ENCODE measurements at regions not wholly inside any gene's neighbourhood (a gene's known extent, or its start where the extent isn't known, plus 50 kb on each side); places are given as distances from the start of the nearest gene placed in this dataset.

- H3K9ac ChIP-seq (ENCODE audit: insufficient read length, low read depth), result no peak overlapping the region
- no peak for TF ChIP-seq ZNF274 (IDR thresholded peaks at IDR 0.05; ENCODE audit: low read depth, low read length)
- TF ChIP-seq YY1 (IDR thresholded peaks at IDR 0.05; ENCODE audit: insufficient read depth, insufficient read length), result no peak
- TF ChIP-seq SUZ12 (IDR thresholded peaks at IDR 0.05; ENCODE audit: extremely low read depth, insufficient read depth, insufficient read length), result no peak
- H3K9me3 ChIP-seq (ENCODE audit: insufficient read depth, low read length), result no peaks in the 10 kb centered on the region
- H3K4me3 ChIP-seq (ENCODE audit: insufficient read length, low read depth), result no peak overlapping the region
- no peak for DNase-seq (ENCODE audit: low read depth, low spot score)
- H3K27me3 ChIP-seq (ENCODE audit: insufficient read depth, insufficient read length), result no peaks in the 10 kb centered on the region
- no peaks in the 10 kb centered on the region for H3K36me3 ChIP-seq (ENCODE audit: insufficient read depth, insufficient read length, low read length)
- H3K4me1 ChIP-seq (ENCODE audit: insufficient read depth, insufficient read length), result no peaks in the 10 kb centered on the region
Measured at GRCh38 chr5:57777174-57777581, 294.6 kb upstream of the ACTBL2 start.

- Histone ChIP-seq H3K9me3 (ENCODE audit: insufficient read depth, low read length) (no peaks in the 10 kb centered on the region), H3K9ac (ENCODE audit: insufficient read length, low read depth) (no peak overlapping the region), H3K27me3 (ENCODE audit: insufficient read depth, insufficient read length) (no peaks in the 10 kb centered on the region), H3K4me3 (ENCODE audit: insufficient read length, low read depth) (no peak overlapping the region), H3K36me3 (ENCODE audit: insufficient read depth, insufficient read length, low read length) (no peaks in the 10 kb centered on the region), H3K4me1 (ENCODE audit: insufficient read depth, insufficient read length) (no peaks in the 10 kb centered on the region)
- no peak for TF ChIP-seq YY1 (IDR thresholded peaks at IDR 0.05; ENCODE audit: insufficient read depth, insufficient read length)
- no peak for DNase-seq (ENCODE audit: low read depth, low spot score)
Measured at GRCh38 chr5:57776035-57776434, 293.4 kb upstream of the ACTBL2 start.

GRCh38 chr5:57774439-57774838 lies 291.8 kb upstream of the ACTBL2 start:
- Histone ChIP-seq H3K9me3 (ENCODE audit: insufficient read depth, low read length) (no peaks in the 10 kb centered on the region), H3K4me1 (ENCODE audit: insufficient read depth, insufficient read length) (no peaks in the 10 kb centered on the region), H3K27me3 (ENCODE audit: insufficient read depth, insufficient read length) (no peaks in the 10 kb centered on the region), H3K4me3 (ENCODE audit: insufficient read length, low read depth) (no peak overlapping the region), H3K9ac (ENCODE audit: insufficient read length, low read depth) (no peak overlapping the region), H3K36me3 (ENCODE audit: insufficient read depth, insufficient read length, low read length) (no peaks in the 10 kb centered on the region)
- DNase-seq (ENCODE audit: low read depth, low spot score), result no peak
- TF ChIP-seq YY1 (IDR thresholded peaks at IDR 0.05; ENCODE audit: insufficient read depth, insufficient read length) (no peak), ZNF274 (IDR thresholded peaks at IDR 0.05; ENCODE audit: low read depth, low read length) (no peak), SUZ12 (IDR thresholded peaks at IDR 0.05; ENCODE audit: extremely low read depth, insufficient read depth, insufficient read length) (no peak)

- DNase-seq (ENCODE audit: low read depth, low spot score), result no peak
- Histone ChIP-seq H3K9me3 (ENCODE audit: insufficient read depth, low read length) (no peaks in the 10 kb centered on the region), H3K9ac (ENCODE audit: insufficient read length, low read depth) (no peak overlapping the region), H3K27me3 (ENCODE audit: insufficient read depth, insufficient read length) (no peaks in the 10 kb centered on the region), H3K4me1 (ENCODE audit: insufficient read depth, insufficient read length) (no peaks in the 10 kb centered on the region), H3K36me3 (ENCODE audit: insufficient read depth, insufficient read length, low read length) (no peaks in the 10 kb centered on the region), H3K4me3 (ENCODE audit: insufficient read length, low read depth) (no peak overlapping the region)
- no peak for TF ChIP-seq SUZ12 (IDR thresholded peaks at IDR 0.05; ENCODE audit: extremely low read depth, insufficient read depth, insufficient read length)
- TF ChIP-seq YY1 (IDR thresholded peaks at IDR 0.05; ENCODE audit: insufficient read depth, insufficient read length), result no peak
- TF ChIP-seq ZNF274 (IDR thresholded peaks at IDR 0.05; ENCODE audit: low read depth, low read length), result no peak
Measured at GRCh38 chr5:57772512-57772911, 289.9 kb upstream of the ACTBL2 start.

GRCh38 chr5:57770039-57770438 lies 287.4 kb upstream of the ACTBL2 start:
- no peak for DNase-seq (ENCODE audit: low read depth, low spot score)
- Histone ChIP-seq H3K36me3 (ENCODE audit: insufficient read depth, insufficient read length, low read length) (no peaks in the 10 kb centered on the region), H3K9me3 (ENCODE audit: insufficient read depth, low read length) (no peaks in the 10 kb centered on the region), H3K4me3 (ENCODE audit: insufficient read length, low read depth) (no peak overlapping the region), H3K4me1 (ENCODE audit: insufficient read depth, insufficient read length) (no peaks in the 10 kb centered on the region), H3K9ac (ENCODE audit: insufficient read length, low read depth) (no peak overlapping the region), H3K27me3 (ENCODE audit: insufficient read depth, insufficient read length) (no peaks in the 10 kb centered on the region)
- TF ChIP-seq YY1 (IDR thresholded peaks at IDR 0.05; ENCODE audit: insufficient read depth, insufficient read length) (no peak), SUZ12 (IDR thresholded peaks at IDR 0.05; ENCODE audit: extremely low read depth, insufficient read depth, insufficient read length) (no peak), ZNF274 (IDR thresholded peaks at IDR 0.05; ENCODE audit: low read depth, low read length) (no peak)

- Histone ChIP-seq H3K4me1 (ENCODE audit: insufficient read depth, insufficient read length) (no peaks in the 10 kb centered on the region), H3K4me3 (ENCODE audit: insufficient read length, low read depth) (no peak overlapping the region)
- TF ChIP-seq SUZ12 (IDR thresholded peaks at IDR 0.05; ENCODE audit: extremely low read depth, insufficient read depth, insufficient read length), result no peak
- no peak for TF ChIP-seq YY1 (IDR thresholded peaks at IDR 0.05; ENCODE audit: insufficient read depth, insufficient read length)
- no peak for TF ChIP-seq ZNF274 (IDR thresholded peaks at IDR 0.05; ENCODE audit: low read depth, low read length)
Measured at GRCh38 chr5:57768745-57769144, 286.1 kb upstream of the ACTBL2 start.

GRCh38 chr5:57764479-57765089 lies 282.0 kb upstream of the ACTBL2 start:
- Histone ChIP-seq H3K4me1 (ENCODE audit: insufficient read depth, insufficient read length) (no peaks in the 10 kb centered on the region), H3K9me3 (ENCODE audit: insufficient read depth, low read length) (peaks cover 4% of the 10 kb centered on the region; the same call in 1 of the 2 replicates), H3K36me3 (ENCODE audit: insufficient read depth, insufficient read length, low read length) (no peaks in the 10 kb centered on the region), H3K9ac (ENCODE audit: insufficient read length, low read depth) (no peak overlapping the region), H3K27me3 (ENCODE audit: insufficient read depth, insufficient read length) (no peaks in the 10 kb centered on the region), H3K4me3 (ENCODE audit: insufficient read length, low read depth) (no peak overlapping the region)
- no peak for DNase-seq (ENCODE audit: low read depth, low spot score)
- no peak for TF ChIP-seq SUZ12 (IDR thresholded peaks at IDR 0.05; ENCODE audit: extremely low read depth, insufficient read depth, insufficient read length)
- TF ChIP-seq YY1 (IDR thresholded peaks at IDR 0.05; ENCODE audit: insufficient read depth, insufficient read length), result no peak
- no peak for TF ChIP-seq ZNF274 (IDR thresholded peaks at IDR 0.05; ENCODE audit: low read depth, low read length)

More at GRCh38 chr5:57768745-57769144, 286.1 kb upstream of the ACTBL2 start:
- H3K36me3 ChIP-seq (ENCODE audit: insufficient read depth, insufficient read length, low read length), result no peaks in the 10 kb centered on the region
- no peak overlapping the region for H3K9ac ChIP-seq (ENCODE audit: insufficient read length, low read depth)
- DNase-seq (ENCODE audit: low read depth, low spot score), result no peak
- no peaks in the 10 kb centered on the region for H3K9me3 ChIP-seq (ENCODE audit: insufficient read depth, low read length)
- no peaks in the 10 kb centered on the region for H3K27me3 ChIP-seq (ENCODE audit: insufficient read depth, insufficient read length)
